Astrocyte of the spinal cord (primary cell): ENCODE measurements at regions not wholly inside any gene's neighbourhood (a gene's known extent, or its start where the extent isn't known, plus 50 kb on each side); places are given as distances from the start of the nearest gene placed in this dataset.
"Not testable (repeated sequence)": the region's sequence is repeated elsewhere in the genome, so short reads cannot be mapped to it uniquely, and the experiment has no call there.

Experiments used
- DNase-seq: peaks from one replicate; pipeline ENCODE4 v3.0.0; 2011; ENCODE audit warnings: low read depth, low spot score
- H3K4me3 ChIP-seq: 2 replicates; pipeline ENCODE4 v1.5.1; 2011; ENCODE audit warnings: low read depth, mild to moderate bottlenecking, low read length, moderate library complexity
- CTCF ChIP-seq: IDR thresholded peaks from 2 replicates; pipeline ENCODE4 v1.5.1; 2012; ENCODE audit warnings: low read depth, mild to moderate bottlenecking, low read length, inconsistent platforms
- in situ Hi-C: cut with HindIII; loops from 2 replicates; pipeline ENCODE4 v1.10.0; 2017; ENCODE audit warnings: low sequenced_read_pairs

GRCh38 chr1:120535052-120535451 is 120.2 kb downstream of the NBPF8 start:
- peak; percentile 69 for DNase-seq

GRCh38 chr1:120541394-120541793 is 126.6 kb downstream of the NBPF8 start:
- DNase-seq, H3K4me3 ChIP-seq, in situ Hi-C loops: not testable (repeated sequence)

More at GRCh38 chr1:120535052-120535451, 120.2 kb downstream of the NBPF8 start:
- in situ Hi-C loops, H3K4me3 ChIP-seq: not testable (repeated sequence)

GRCh38 chr1:120542365-120542764 is 127.5 kb downstream of the NBPF8 start:
- DNase-seq, in situ Hi-C loops: not testable (repeated sequence)

GRCh38 chr1:120542940-120543339 is 128.1 kb downstream of the NBPF8 start:
- DNase-seq, in situ Hi-C loops, H3K4me3 ChIP-seq: not testable (repeated sequence)

More at GRCh38 chr1:120542365-120542764, 127.5 kb downstream of the NBPF8 start:
- not testable (repeated sequence) for H3K4me3 ChIP-seq

- DNase-seq, in situ Hi-C loops: not testable (repeated sequence)
- peak; percentile 44 for TF ChIP-seq CTCF
Measured at GRCh38 chr1:120544434-120544833, 129.6 kb downstream of the NBPF8 start.

GRCh38 chr1:120550335-120550734 is 135.5 kb downstream of the NBPF8 start:
- DNase-seq, H3K4me3 ChIP-seq, in situ Hi-C loops: not testable (repeated sequence)

More at GRCh38 chr1:120544434-120544833, 129.6 kb downstream of the NBPF8 start:
- not testable (repeated sequence) for H3K4me3 ChIP-seq

GRCh38 chr1:120552190-120552589 is 137.4 kb downstream of the NBPF8 start:
- in situ Hi-C loops, H3K4me3 ChIP-seq, DNase-seq: not testable (repeated sequence)

GRCh38 chr1:120557605-120558302 is 142.9 kb downstream of the NBPF8 start:
- DNase-seq, in situ Hi-C loops: not testable (repeated sequence)
- H3K4me3 ChIP-seq: peak overlapping the region; percentile 50

- H3K4me3 ChIP-seq: peak overlapping the region; percentile 46
- peak; percentile 66 for DNase-seq
- in situ Hi-C loops: not testable (repeated sequence)
Measured at GRCh38 chr1:120558303-120559060, 143.6 kb downstream of the NBPF8 start.

- DNase-seq, in situ Hi-C loops, H3K4me3 ChIP-seq: not testable (repeated sequence)
Measured at GRCh38 chr1:120561767-120562166, 146.9 kb downstream of the NBPF8 start.

- in situ Hi-C loops, DNase-seq: not testable (repeated sequence)
Measured at GRCh38 chr1:120565396-120565795, 150.6 kb downstream of the NBPF8 start.

GRCh38 chr1:120567620-120568019 is 152.8 kb downstream of the NBPF8 start:
- in situ Hi-C loops, DNase-seq, H3K4me3 ChIP-seq: not testable (repeated sequence)

More at GRCh38 chr1:120565396-120565795, 150.6 kb downstream of the NBPF8 start:
- not testable (repeated sequence) for H3K4me3 ChIP-seq

- in situ Hi-C loops, DNase-seq, H3K4me3 ChIP-seq: not testable (repeated sequence)
Measured at GRCh38 chr1:120575201-120575600, 148.5 kb upstream of the NBPF26 start.

GRCh38 chr1:120582135-120582534 is 141.6 kb upstream of the NBPF26 start:
- H3K4me3 ChIP-seq, in situ Hi-C loops, DNase-seq: not testable (repeated sequence)

GRCh38 chr1:120586053-120586452 is 137.7 kb upstream of the NBPF26 start:
- in situ Hi-C loops, H3K4me3 ChIP-seq, DNase-seq: not testable (repeated sequence)

GRCh38 chr1:120588811-120589210 is 134.9 kb upstream of the NBPF26 start:
- DNase-seq, in situ Hi-C loops, H3K4me3 ChIP-seq: not testable (repeated sequence)
